ENCODE measurements at regions not wholly inside any gene's neighbourhood (a gene's known extent, or its start where the extent isn't known, plus 50 kb on each side); places are given as distances from the start of the nearest gene placed in this dataset.

- no peak for TF ChIP-seq HDGF (IDR thresholded peaks at IDR 0.05; ENCODE audit: borderline replicate concordance)
- TF ChIP-seq L3MBTL2 (conservative IDR thresholded peaks at IDR 0.05), result no peak
- no peak for TF ChIP-seq NFRKB (IDR thresholded peaks at IDR 0.05)
- TF ChIP-seq FOXM1 (IDR thresholded peaks at IDR 0.05; ENCODE audit: borderline replicate concordance), result no peak
- TF ChIP-seq FOXK2 (IDR thresholded peaks at IDR 0.05), result no peak
- TF ChIP-seq, protein P1, sequence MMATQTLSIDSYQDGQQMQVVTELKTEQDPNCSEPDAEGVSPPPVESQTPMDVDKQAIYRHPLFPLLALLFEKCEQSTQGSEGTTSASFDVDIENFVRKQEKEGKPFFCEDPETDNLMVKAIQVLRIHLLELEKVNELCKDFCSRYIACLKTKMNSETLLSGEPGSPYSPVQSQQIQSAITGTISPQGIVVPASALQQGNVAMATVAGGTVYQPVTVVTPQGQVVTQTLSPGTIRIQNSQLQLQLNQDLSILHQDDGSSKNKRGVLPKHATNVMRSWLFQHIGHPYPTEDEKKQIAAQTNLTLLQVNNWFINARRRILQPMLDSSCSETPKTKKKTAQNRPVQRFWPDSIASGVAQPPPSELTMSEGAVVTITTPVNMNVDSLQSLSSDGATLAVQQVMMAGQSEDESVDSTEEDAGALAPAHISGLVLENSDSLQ (IDR thresholded peaks at IDR 0.05), result no peak
- no peak for TF ChIP-seq BHLHE40 (IDR thresholded peaks at IDR 0.05; ENCODE audit: borderline replicate concordance)
- TF ChIP-seq SP1 (IDR thresholded peaks at IDR 0.05), result no peak
- no peak for TF ChIP-seq TARDBP (IDR thresholded peaks at IDR 0.05)
- TF ChIP-seq CTBP1 (IDR thresholded peaks at IDR 0.05; ENCODE audit: borderline replicate concordance), result no peak
- no peak for TF ChIP-seq FOXA1 (IDR thresholded peaks at IDR 0.05)
- TF ChIP-seq SUZ12 (IDR thresholded peaks at IDR 0.05), result no peak
These were observed 344.1 kb upstream of the GATB start for GRCh38 chr4:152104901-152105357.
